Kidney (tissue), 13 donors: ENCODE measurements at regions not wholly inside any gene's neighbourhood (a gene's known extent, or its start where the extent isn't known, plus 50 kb on each side); places are given as distances from the start of the nearest gene placed in this dataset.

ENCODE experiments used
- DNase-seq, 5 donors: peaks; one replicate each; pipeline ENCODE4 v3.0.0-alpha.2; 2013 to 2020
- FAIRE-seq: peaks from 2 replicates; lab custom pipeline; 2012; peaks lifted over from hg19 to GRCh38; lab: Jason Lieb, UNC
- H3K27ac ChIP-seq, 2 donors: one replicate each; pipeline ENCODE4 v1.7.0; 2013; ENCODE audit warnings: low read depth in 2 of 2, low read length in 2 of 2, inconsistent platforms in 1 of 2
- H3K27me3 ChIP-seq: one replicate; pipeline ENCODE4 v1.7.1; 2013; ENCODE audit warnings: low read length, inconsistent platforms; ENCODE audit not compliant: control insufficient read depth, insufficient read depth
- H3K36me3 ChIP-seq, 3 donors: one replicate each; pipeline versions ENCODE4 v1.7.0 to v1.7.1; 2013; ENCODE audit warnings: low read length in 3 of 3, control low read depth in 1 of 3, inconsistent platforms in 1 of 3; ENCODE audit not compliant: insufficient read depth in 3 of 3, control insufficient read depth in 2 of 3
- H3K4me1 ChIP-seq, 3 donors: one replicate each; pipeline versions ENCODE4 v1.7.0 to v1.7.1; 2013; ENCODE audit warnings: low read length in 3 of 3, inconsistent platforms in 1 of 3, low read depth in 1 of 3; ENCODE audit not compliant: control insufficient read depth in 2 of 3, insufficient read depth in 2 of 3
- H3K4me3 ChIP-seq, 3 donors: one replicate each; pipeline versions ENCODE4 v1.7.0 to v1.8.1; 2013; ENCODE audit warnings: low read length in 3 of 3, control low read depth in 1 of 3, inconsistent platforms in 1 of 3
- H3K9ac ChIP-seq, 3 donors: one replicate each; pipeline versions ENCODE4 v1.7.0 to v1.7.1; 2013; ENCODE audit warnings: low read length in 3 of 3, control low read depth in 1 of 3, inconsistent platforms in 1 of 3
- H3K9me3 ChIP-seq, 3 donors: one replicate each; pipeline versions ENCODE4 v1.7.0 to v1.7.1; 2013; ENCODE audit warnings: low read length in 3 of 3, control low read depth in 1 of 3, inconsistent platforms in 1 of 3; ENCODE audit not compliant: control insufficient read depth in 2 of 3, insufficient read depth in 1 of 3
- CTCF ChIP-seq: IDR thresholded peaks from 3 replicates; pipeline ENCODE4 v1.5.1; 2012; ENCODE audit warnings: mild to moderate bottlenecking, moderate library complexity, borderline replicate concordance; ENCODE audit not compliant: insufficient read depth; ENCODE audit errors: extremely low read depth
- intact Hi-C: fragments of 100-400 bp; cut with DNase I; formaldehyde crosslinking; loops from one replicate; pipeline ENCODE4 v1.11.1; 2022
- donor health status: control.
- donor health status: control.
- donor health status: control.
- donor health status: control.
- donor health status: control.
- donor health status: DM: yes; HTN: yes; CAD: no.
- donor health status: Normal renal cell carcinoma (clear cell type).

- no peak overlapping the region for H3K4me3 ChIP-seq
- H3K27me3 ChIP-seq: no peaks in the 10 kb centered on the region
- FAIRE-seq (no peak), DNase-seq (no peak)
- TF ChIP-seq CTCF: no peak
- no peaks in the 10 kb centered on the region for H3K9me3 ChIP-seq
- no peaks in the 10 kb centered on the region for H3K4me1 ChIP-seq
- no peak overlapping the region for H3K27ac ChIP-seq
- H3K9ac ChIP-seq: no peak overlapping the region
- intact Hi-C loops: no loop called here
- H3K36me3 ChIP-seq: no peaks in the 10 kb centered on the region
Measured at GRCh38 chr6:95266537-95267258, 310.6 kb upstream of the MANEA start.

- no peak overlapping the region for H3K27ac ChIP-seq
- FAIRE-seq: no peak
- intact Hi-C loops: no loop called here
Measured at GRCh38 chr6:95274686-95275235, 302.6 kb upstream of the MANEA start.

GRCh38 chr6:95279616-95280015 lies 297.7 kb upstream of the MANEA start:
- FAIRE-seq (no peak), DNase-seq (no peak)
- Histone ChIP-seq H3K36me3 (no peaks in the 10 kb centered on the region), H3K27ac (no peak overlapping the region), H3K9me3 (no peaks in the 10 kb centered on the region), H3K4me1 (no peaks in the 10 kb centered on the region), H3K9ac (no peak overlapping the region), H3K27me3 (no peaks in the 10 kb centered on the region), H3K4me3 (no peak overlapping the region)
- intact Hi-C loops: no loop called here
- no peak for TF ChIP-seq CTCF

More at GRCh38 chr6:95274686-95275235, 302.6 kb upstream of the MANEA start:
- no peak overlapping the region for H3K4me3 ChIP-seq
- H3K36me3 ChIP-seq: no peaks in the 10 kb centered on the region
- H3K9me3 ChIP-seq: no peaks in the 10 kb centered on the region
- DNase-seq: no peak
- no peaks in the 10 kb centered on the region for H3K4me1 ChIP-seq
- H3K27me3 ChIP-seq: no peaks in the 10 kb centered on the region
- no peak overlapping the region for H3K9ac ChIP-seq
- no peak for TF ChIP-seq CTCF
